ENCODE measurements at regions not wholly inside any gene's neighbourhood (a gene's known extent, or its start where the extent isn't known, plus 50 kb on each side); places are given as distances from the start of the nearest gene placed in this dataset.

GRCh38 chr19:27918818-27919217 is 1294.1 kb downstream of the UQCRFS1 start:
- intact Hi-C loops (cut with DNase I): no loop called here
- TF ChIP-seq POLR2A (IDR thresholded peaks at IDR 0.05): no peak
- TF ChIP-seq, protein P1, sequence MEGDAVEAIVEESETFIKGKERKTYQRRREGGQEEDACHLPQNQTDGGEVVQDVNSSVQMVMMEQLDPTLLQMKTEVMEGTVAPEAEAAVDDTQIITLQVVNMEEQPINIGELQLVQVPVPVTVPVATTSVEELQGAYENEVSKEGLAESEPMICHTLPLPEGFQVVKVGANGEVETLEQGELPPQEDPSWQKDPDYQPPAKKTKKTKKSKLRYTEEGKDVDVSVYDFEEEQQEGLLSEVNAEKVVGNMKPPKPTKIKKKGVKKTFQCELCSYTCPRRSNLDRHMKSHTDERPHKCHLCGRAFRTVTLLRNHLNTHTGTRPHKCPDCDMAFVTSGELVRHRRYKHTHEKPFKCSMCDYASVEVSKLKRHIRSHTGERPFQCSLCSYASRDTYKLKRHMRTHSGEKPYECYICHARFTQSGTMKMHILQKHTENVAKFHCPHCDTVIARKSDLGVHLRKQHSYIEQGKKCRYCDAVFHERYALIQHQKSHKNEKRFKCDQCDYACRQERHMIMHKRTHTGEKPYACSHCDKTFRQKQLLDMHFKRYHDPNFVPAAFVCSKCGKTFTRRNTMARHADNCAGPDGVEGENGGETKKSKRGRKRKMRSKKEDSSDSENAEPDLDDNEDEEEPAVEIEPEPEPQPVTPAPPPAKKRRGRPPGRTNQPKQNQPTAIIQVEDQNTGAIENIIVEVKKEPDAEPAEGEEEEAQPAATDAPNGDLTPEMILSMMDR (IDR thresholded peaks at IDR 0.05): no peak

GRCh38 chr19:27911122-27911898 is 1301.6 kb downstream of the UQCRFS1 start:
- 75 to 84% (median 84%) methylated on average over 15 to 19 of the region's 19 CpGs for WGBS, 4 donors
- intact Hi-C loops (cut with DNase I): no loop called here
- H3K27me3 ChIP-seq: no peaks in the 10 kb centered on the region
- no peaks in the 10 kb centered on the region for H3K36me3 ChIP-seq
- no peaks in the 10 kb centered on the region for H3K9me3 ChIP-seq
- no peaks in the 10 kb centered on the region for H3K4me1 ChIP-seq
- H3K27ac ChIP-seq: no peak overlapping the region
- H3K4me3 ChIP-seq: no peak overlapping the region
- ATAC-seq: no peak
- DNase-seq: no peak
- no peak for TF ChIP-seq POLR2A (IDR thresholded peaks at IDR 0.05)
- TF ChIP-seq, protein P1 (IDR thresholded peaks at IDR 0.05): no peak

More at GRCh38 chr19:27918818-27919217, 1294.1 kb downstream of the UQCRFS1 start:
- WGBS, 4 donors: 47 to 68% (median 54%) methylated on average over 3 of the region's 3 CpGs
- DNase-seq (no peak), ATAC-seq (no peak)
- no peak overlapping the region for H3K27ac ChIP-seq
- H3K4me1 ChIP-seq: no peaks in the 10 kb centered on the region
- H3K36me3 ChIP-seq: no peaks in the 10 kb centered on the region
- H3K27me3 ChIP-seq: peaks cover 0 to 4% (median 0%) of the 10 kb centered on the region in 9 donors
- no peak overlapping the region for H3K4me3 ChIP-seq
- H3K9me3 ChIP-seq: no peaks in the 10 kb centered on the region

DNA sequence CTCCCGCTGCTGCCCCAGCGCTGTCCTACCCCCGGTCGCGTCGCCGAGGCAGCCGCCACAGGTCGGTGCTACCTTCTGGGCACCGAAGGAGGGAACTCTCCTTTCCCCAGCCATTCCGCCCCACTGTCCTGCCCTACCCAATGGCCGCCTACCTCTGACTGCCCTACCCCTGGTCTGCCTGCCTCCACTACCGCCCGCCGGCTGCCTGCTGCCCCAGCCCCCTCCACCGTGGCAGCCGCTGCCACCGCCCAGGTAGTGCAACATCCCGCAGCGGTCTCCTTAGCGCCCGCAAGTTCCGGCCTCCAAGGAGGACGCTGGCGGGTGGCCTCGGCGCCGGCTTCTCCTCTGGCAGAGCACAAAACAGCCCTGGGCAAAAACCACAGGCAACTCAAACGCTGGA is 1303.1 kb downstream of the UQCRFS1 start:
- no peaks in the 10 kb centered on the region for H3K4me1 ChIP-seq
- whole genome bisulfite sequencing, 4 donors: 85 to 91% (median 90%) methylated on average over 28 to 29 of the region's 29 CpGs
- intact Hi-C loops (cut with DNase I): no loop called here
- TF ChIP-seq POLR2A (IDR thresholded peaks at IDR 0.05): no peak
- TF ChIP-seq, protein P1 (IDR thresholded peaks at IDR 0.05): no peak
- no peak for ATAC-seq
- H3K9me3 ChIP-seq: no peaks in the 10 kb centered on the region
- no peak for DNase-seq
- H3K4me3 ChIP-seq: no peak overlapping the region
- H3K36me3 ChIP-seq: no peaks in the 10 kb centered on the region
- H3K27ac ChIP-seq: no peak overlapping the region
- no peaks in the 10 kb centered on the region for H3K27me3 ChIP-seq

GRCh38 chr19:27909185-27909840 is 1303.6 kb downstream of the UQCRFS1 start:
- no peaks in the 10 kb centered on the region for H3K4me1 ChIP-seq
- H3K27ac ChIP-seq: no peak overlapping the region
- DNase-seq: no peak
- H3K9me3 ChIP-seq: no peaks in the 10 kb centered on the region
- intact Hi-C loops (cut with DNase I): no loop called here
- H3K4me3 ChIP-seq: no peak overlapping the region
- peak in 1 of 4 donors; percentile 39 for ATAC-seq
- H3K27me3 ChIP-seq: no peaks in the 10 kb centered on the region
- TF ChIP-seq, protein P1 (IDR thresholded peaks at IDR 0.05): no peak
- TF ChIP-seq POLR2A (IDR thresholded peaks at IDR 0.05): no peak
- WGBS, 4 donors: 78 to 87% (median 81%) methylated on average over 23 to 40 of the region's 40 CpGs
- no peaks in the 10 kb centered on the region for H3K36me3 ChIP-seq

All from heart left ventricle (tissue), 16 donors.